Suprapubic skin (tissue), 4 donors: ENCODE measurements at regions not wholly inside any gene's neighbourhood (a gene's known extent, or its start where the extent isn't known, plus 50 kb on each side); places are given as distances from the start of the nearest gene placed in this dataset.
"Not testable (repeated sequence)": the region's sequence is repeated elsewhere in the genome, so short reads cannot be mapped to it uniquely, and the experiment has no call there.

Experiments
- DNase-seq, 2 donors: peaks; one replicate each; pipeline ENCODE4 v3.0.0-alpha.2; 2019; ENCODE audit warnings: low spot score in 2 of 2
- H3K27ac ChIP-seq: fragments of 200-600 bp; sonication (generic); one replicate; pipeline ENCODE4 v1.5.1; 2019
- H3K27me3 ChIP-seq: fragments of 200-600 bp; sonication (generic); one replicate; pipeline ENCODE4 v1.5.1; 2019
- H3K36me3 ChIP-seq: fragments of 200-600 bp; sonication (generic); one replicate; pipeline ENCODE4 v1.5.1; 2019
- H3K4me1 ChIP-seq: fragments of 200-600 bp; sonication (generic); one replicate; pipeline ENCODE4 v1.5.1; 2019
- H3K4me3 ChIP-seq: fragments of 200-600 bp; sonication (generic); one replicate; pipeline ENCODE4 v1.5.1; 2019; ENCODE audit warnings: mild to moderate bottlenecking
- H3K9me3 ChIP-seq: fragments of 200-600 bp; sonication (generic); one replicate; pipeline ENCODE4 v1.5.1; 2019
- WGBS: methylation state at CpG from one replicate; pipeline ENCODE4 v1.1.5; 2018; 5-methylcytosine and 5-hydroxymethylcytosine counted together

DNA sequence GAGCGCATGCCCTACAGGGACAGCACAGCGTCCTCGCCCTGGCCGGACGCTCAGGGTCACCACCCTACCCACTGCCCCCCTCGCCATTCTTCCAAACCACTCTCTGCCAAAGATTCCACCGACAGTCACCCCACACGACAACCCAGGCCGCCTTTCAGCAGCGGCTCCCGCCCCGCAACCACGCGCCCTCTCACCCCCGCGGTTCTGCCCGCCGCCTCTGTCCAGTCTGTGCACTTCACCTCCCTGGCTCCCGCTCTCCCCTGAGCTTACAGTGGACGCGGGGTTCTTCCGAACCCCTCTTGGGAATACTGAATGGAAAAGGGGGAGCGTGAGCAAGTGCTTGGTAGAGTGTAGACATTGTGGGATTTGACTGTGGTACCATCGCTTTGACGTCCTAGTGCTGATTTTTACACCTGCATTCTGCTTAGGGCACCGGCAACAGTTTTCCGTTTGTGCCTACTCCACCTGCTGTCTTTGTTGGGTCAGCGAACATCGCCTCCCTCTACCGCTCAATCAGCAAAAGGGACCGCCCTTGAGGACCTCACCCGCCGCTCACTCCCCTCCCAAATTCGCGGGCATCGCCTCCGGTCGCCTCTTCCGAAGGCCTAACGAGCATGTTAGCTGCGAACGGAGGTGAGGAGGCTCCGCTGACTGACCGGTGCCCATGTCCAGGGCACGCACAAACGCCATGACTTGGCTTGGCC, 119.1 kb downstream of the PPIAL4A start:
- peak in 1 of 2 donors; percentile 54 for DNase-seq
- WGBS = 12% methylated on average over 26 of the region's 46 CpGs
- not testable (repeated sequence) for H3K27ac ChIP-seq, H3K9me3 ChIP-seq, H3K36me3 ChIP-seq
- Histone ChIP-seq H3K27me3 (peaks cover 30% of the 10 kb centered on the region), H3K4me3 (peak overlapping the region; percentile 30), H3K4me1 (peaks cover 15% of the 10 kb centered on the region)

DNA sequence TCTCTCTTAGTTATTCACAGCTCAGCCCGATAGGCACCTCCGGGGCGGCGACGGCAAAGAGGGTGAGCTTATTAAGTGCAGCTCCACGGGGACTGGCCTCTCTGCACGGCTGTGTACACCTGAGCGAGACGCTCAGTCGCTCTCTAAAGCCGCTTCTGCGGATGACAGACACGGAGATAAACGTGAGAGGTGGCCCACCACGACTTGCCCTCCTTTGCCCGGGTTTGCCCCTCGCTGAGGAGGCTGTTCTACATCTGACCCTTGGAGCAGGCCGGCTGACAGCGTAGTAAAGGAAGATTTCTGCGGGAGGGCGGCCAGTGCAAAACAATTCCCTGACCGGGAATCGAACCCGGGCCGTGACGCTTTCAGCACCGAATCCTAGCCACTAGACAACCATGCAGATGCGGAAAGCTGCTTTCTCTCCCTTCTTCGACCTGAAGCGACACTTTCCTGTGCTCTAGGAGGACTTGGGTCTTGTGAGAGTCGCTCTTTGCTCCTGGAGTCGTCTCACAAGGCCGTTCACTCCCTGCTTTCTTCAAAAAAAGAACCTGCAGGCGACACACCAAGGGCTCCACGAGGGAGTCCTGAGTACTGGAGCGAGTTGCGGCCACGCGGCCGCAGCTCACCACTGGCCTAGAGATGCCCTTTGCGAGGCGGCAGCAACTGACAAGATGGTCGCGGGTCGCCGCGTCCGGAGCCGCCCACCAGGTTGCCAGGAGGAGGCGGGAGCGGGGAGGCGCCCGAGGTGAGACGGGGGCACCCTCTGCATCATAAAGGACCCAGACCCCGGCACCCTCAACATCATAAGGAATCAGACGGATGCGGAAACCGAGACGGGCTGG, 119.9 kb downstream of the PPIAL4A start:
- peaks cover 15% of the 10 kb centered on the region for H3K4me1 ChIP-seq
- H3K27me3 ChIP-seq = peaks cover 30% of the 10 kb centered on the region
- not testable (repeated sequence) for H3K27ac ChIP-seq, H3K9me3 ChIP-seq, H3K36me3 ChIP-seq
- WGBS = 0% methylated on average over 3 of the region's 59 CpGs
- H3K4me3 ChIP-seq = peak overlapping the region; percentile 30
- peak in 1 of 2 donors; percentile 44 for DNase-seq

DNA sequence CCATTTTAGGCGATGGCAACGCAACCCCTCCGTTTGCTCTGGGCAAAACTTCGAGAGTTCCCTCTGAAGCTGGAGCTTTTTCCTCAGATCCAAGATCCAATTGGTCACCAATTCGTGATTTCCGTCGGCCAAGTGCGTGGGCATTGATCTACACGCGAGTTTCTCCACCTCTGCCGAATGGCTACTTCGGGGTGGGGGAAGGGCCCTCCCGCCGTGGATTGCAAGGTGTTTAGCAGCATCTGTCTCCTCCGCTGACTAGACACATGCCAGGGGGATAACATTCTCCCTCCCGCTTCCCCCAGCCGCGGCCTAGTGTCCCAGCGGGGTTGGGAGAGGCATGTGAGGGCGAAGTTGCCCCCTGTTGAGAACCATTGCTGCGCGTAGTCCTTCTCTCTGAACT, 120.6 kb downstream of the PPIAL4A start:
- not testable (repeated sequence) for DNase-seq, H3K4me3 ChIP-seq, H3K27ac ChIP-seq, H3K9me3 ChIP-seq, H3K36me3 ChIP-seq
- Histone ChIP-seq H3K4me1 (peaks cover 15% of the 10 kb centered on the region), H3K27me3 (peaks cover 30% of the 10 kb centered on the region)
- no CpG with 5 or more reads among the region's 22 CpGs for WGBS

DNA sequence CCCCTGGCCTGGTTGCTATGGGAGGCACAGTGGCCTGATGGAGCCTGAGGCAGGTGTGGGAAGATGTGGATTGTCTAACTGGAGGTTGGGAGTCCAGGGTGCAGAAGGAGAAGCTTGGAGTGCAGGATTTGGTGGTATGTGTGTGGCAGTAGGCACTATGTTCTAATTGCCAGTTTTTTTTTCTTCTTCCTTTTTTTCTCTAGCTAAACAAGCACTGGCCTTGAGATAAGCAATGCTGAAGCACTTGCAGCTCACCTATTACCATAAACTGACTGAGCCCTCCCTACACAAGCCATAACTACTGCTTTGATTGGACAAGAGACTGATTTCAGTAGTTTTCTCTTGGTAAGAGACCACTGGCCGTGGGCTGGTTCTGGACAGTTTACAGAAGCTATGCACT, 123.6 kb downstream of the PPIAL4A start:
- Histone ChIP-seq H3K4me1 (peaks cover 13% of the 10 kb centered on the region), H3K27me3 (peaks cover 14% of the 10 kb centered on the region)
- DNase-seq, H3K4me3 ChIP-seq, H3K27ac ChIP-seq, H3K9me3 ChIP-seq, H3K36me3 ChIP-seq: not testable (repeated sequence)
- WGBS = no CpG with 5 or more reads among the region's 1 CpG

DNA sequence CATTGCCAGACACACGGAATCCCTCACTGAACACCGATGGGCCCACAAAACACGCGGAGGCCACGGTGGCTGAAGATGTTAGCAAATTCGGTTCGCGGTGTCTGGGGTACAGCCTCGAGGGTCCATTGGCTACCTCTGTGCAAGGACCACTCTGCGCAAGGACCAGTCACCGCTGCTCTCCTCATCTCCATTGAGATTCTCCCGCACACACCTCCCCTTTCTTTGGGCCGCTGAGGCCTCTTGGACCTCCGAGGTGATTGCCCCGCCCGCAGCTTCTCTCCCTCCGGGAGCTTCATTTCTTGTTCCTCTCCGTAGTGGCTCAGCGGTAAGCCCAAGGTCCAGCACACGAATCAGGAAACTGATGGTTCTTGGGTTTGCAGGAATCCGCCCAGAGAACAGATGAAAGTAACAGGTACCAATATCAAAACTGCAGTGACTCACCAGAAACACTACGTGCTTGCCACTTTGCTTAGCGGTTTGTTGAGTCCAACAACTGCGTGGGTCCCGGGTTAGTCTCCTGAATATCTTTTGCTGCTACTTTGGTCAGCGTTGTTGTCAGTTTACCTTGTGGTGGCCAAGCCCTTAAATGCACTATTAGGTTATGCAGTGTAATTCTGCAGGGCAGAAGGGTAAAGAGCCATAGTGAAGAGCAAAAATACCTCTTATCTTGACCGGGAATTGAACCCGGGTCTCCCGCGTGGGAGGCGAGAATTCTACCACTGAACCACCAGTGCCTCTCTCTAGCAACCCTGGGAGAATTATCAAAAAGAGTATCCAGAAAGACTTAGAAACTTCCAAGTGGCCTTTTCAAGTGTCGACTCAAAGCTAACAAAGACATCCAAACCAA, 126.8 kb downstream of the PPIAL4A start:
- not testable (repeated sequence) for H3K4me1 ChIP-seq, H3K27me3 ChIP-seq, H3K9me3 ChIP-seq, DNase-seq, H3K36me3 ChIP-seq, H3K27ac ChIP-seq, H3K4me3 ChIP-seq
- 26% methylated on average over 16 of the region's 32 CpGs for WGBS

DNA sequence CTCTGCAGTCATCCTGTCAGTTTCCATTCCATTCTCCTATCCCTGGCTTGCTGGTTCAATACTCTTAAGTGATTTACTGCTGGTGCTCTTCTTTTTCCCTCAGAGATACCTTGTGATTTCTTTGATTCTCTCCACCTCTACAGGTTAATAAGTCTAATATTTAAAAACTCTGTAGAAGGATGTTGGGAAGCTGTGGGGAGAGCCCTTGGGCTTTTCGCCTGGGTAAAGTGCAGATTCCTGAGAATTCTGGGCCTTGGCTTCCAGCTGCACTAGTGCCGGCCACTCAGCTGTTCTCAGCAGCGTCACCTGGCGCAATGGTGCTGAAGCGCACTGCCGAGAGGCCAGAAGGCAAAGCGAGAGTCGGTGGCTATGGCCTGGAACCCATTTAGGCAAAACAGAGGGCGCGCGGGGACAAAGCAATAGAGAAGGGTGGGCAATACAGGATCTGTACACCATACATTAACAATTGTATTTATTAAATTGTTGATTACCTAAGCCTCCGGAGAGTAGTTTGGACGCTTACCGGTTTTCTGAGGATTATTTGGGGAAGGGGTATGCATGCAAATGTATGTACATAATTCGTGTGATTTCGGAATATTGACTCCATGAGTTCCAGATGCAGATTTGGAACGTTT, 130.3 kb downstream of the PPIAL4A start:
- 60% methylated on average over 4 of the region's 17 CpGs for WGBS
- H3K4me3 ChIP-seq, H3K27me3 ChIP-seq, H3K4me1 ChIP-seq, H3K27ac ChIP-seq, H3K36me3 ChIP-seq, H3K9me3 ChIP-seq, DNase-seq: not testable (repeated sequence)

DNA sequence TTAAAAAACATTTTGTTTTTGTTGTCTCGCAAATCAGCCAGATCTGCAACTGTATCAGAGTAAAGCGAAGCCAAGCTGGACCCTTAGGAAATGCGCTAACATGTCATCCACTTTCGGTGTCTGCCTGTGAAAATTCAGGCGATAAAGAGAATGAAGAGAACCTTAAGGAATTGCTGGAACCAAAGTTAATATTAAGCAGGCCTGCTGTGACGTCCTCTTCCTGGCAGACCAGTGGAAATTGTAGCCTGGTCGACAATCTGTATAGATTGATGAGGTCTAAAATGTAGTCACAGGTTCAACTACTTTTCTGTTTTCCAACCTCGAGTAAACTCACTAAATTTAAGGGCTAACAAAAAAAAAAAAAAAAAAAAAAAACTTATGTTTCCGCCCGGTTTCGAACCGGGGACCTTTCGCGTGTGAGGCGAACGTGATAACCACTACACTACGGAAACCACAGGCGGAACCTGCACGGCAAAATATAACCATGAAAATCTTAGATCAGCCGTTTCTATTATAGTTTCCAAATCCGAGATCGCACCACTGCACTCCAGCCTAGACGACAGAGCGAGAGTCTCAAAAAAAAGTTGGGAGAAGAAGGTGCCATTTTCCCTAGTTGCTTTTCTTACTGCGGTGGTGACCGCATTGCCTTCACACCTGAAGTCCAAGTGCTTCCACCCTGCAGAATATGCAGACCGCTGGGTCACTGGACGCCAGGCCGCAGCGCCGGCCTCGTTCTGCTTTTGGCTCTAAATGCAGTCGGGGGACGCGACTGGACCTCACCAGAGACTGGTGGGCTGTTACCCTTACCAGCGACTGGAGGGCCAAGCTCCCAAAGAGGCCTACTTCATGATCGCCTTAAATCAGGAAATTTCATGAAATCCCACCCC, 131.0 kb downstream of the PPIAL4A start:
- not testable (repeated sequence) for H3K9me3 ChIP-seq, DNase-seq, H3K36me3 ChIP-seq, H3K4me1 ChIP-seq, H3K27ac ChIP-seq, H3K27me3 ChIP-seq
- H3K4me3 ChIP-seq = peak overlapping the region; percentile 30
- 12% methylated on average over 18 of the region's 37 CpGs for WGBS

DNA sequence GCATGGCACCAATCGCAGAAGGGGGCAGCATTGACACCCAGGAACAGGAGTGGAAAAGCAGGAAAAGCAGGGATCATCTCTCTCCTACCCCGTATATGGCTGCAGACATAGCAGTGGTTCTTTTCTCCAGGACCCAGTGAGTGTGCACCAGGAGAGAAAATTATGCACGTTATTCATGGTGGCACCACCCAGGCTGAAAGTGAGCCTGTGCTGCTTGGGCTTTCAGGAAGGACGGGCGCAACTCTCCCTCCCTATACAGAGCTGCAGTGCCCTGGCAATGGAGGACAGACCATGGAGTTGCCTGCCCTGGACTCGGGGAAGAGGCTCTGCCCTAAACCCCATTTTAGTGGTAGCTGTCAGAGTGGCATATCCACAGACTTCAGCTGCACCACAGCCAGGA, 132.1 kb downstream of the PPIAL4A start:
- not testable (repeated sequence) for H3K27ac ChIP-seq, H3K9me3 ChIP-seq, H3K4me1 ChIP-seq, DNase-seq, H3K27me3 ChIP-seq, H3K4me3 ChIP-seq, H3K36me3 ChIP-seq
- WGBS = 20% methylated on average over 2 of the region's 6 CpGs

DNA sequence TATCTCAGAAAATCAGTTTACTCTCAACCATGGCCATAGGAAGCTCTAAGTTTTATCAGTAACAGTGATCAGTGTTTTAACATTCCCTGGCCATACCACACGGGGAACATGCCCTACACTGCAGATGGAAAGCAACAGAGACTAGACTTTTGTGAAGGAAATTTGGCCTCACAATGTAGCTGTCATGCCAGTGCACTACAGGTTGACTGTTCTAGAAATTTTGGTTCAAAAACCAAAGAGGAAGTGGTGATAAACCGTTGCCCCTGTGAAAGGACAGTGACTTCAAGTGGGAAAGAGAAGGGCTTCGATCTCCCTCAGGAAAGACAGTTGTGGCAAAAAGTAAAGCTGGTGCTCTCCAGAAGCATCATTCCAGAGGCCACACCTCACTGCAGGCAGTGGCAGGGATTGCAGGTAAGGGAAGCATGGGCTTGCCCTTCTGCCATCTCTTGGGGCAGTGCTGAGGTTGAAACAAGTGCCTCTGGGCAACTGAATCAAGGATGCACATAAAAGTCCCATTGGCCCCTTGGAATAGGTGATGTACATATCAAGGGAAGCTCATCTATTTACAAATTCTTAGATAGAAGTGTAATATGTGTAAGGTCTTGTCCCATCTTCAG, 143.4 kb downstream of the PPIAL4A start:
- H3K36me3 ChIP-seq, DNase-seq, H3K9me3 ChIP-seq, H3K4me3 ChIP-seq, H3K27ac ChIP-seq, H3K4me1 ChIP-seq, H3K27me3 ChIP-seq: not testable (repeated sequence)
- WGBS = 62% methylated on average over 3 of the region's 3 CpGs

DNA sequence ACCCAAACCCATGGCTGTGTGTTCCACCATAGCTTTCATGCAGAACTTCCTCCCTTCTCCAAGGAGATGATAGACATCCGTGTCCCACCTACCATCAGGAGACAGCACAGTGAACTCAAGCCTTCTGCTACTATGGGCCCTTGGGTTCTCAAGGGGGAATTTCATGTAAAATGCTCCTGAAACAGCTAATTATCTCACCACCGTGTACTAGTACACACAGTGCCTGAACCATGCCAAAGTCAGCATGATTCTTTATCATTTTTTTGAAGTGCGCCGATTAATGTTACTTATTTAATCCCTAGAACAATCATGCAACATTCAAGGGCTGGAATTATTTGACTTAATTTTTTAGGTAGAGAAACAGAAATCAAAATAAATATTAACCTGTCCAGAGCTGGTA, 147.2 kb downstream of the PPIAL4A start:
- WGBS = no CpG with 5 or more reads among the region's 4 CpGs
- not testable (repeated sequence) for H3K27me3 ChIP-seq, H3K9me3 ChIP-seq, H3K27ac ChIP-seq, H3K36me3 ChIP-seq, DNase-seq, H3K4me3 ChIP-seq, H3K4me1 ChIP-seq

DNA sequence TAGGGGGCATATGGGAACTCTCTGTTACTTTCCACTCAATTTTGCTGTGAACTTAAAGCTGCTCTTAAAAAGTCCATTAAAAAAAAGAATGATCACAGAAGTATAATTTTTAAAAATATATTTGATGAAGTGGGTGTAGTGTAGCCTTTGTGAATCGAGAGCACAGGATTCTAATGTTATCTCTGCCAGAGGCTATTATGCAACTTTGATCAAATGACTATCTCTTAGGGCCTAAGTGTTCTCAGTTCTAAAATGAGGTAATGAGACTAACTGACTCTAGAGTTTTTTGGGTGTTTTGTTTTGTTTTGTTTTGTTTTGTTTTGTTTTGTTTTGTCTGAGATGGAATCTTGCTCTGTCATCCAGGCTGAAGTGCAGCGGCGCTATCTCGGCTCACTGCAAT, 143.2 kb downstream of the FAM72B start:
- H3K9me3 ChIP-seq, DNase-seq, H3K27me3 ChIP-seq, H3K36me3 ChIP-seq, H3K4me3 ChIP-seq, H3K27ac ChIP-seq, H3K4me1 ChIP-seq: not testable (repeated sequence)
- 94% methylated on average over 3 of the region's 4 CpGs for WGBS

DNA sequence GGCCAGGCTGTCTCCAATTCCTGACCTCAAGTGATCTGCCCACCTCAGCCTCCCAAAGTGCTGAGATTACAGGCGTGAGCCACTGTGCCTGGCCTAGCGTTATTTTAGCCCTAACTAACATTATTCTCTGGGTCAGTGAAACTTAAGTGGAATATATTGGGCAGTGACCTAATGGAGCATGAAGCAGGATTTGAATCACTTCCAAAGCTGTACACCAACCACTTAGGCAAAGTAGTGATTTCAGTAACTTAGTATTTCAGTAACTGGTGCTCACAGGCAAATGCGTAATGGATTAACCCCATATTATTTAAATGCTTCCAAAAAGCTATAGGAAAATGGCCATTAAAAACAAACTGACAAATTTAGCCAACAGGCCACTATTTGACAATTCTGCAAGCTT, 142.6 kb downstream of the FAM72B start:
- not testable (repeated sequence) for DNase-seq

More for the DNA sequence above, 142.6 kb downstream of the FAM72B start:
- not testable (repeated sequence) for H3K4me1 ChIP-seq, H3K36me3 ChIP-seq, H3K4me3 ChIP-seq, H3K9me3 ChIP-seq, H3K27ac ChIP-seq, H3K27me3 ChIP-seq
- 80% methylated on average over 3 of the region's 3 CpGs for WGBS
